CD4-positive, alpha-beta T cell treated with Interferon alpha-2 for 1 hour (primary cell): ENCODE measurements at regions not wholly inside any gene's neighbourhood (a gene's known extent, or its start where the extent isn't known, plus 50 kb on each side); places are given as distances from the start of the nearest gene placed in this dataset.
A peak's percentile ranks its signal among the peaks of the same experiment; 100 is the strongest.
"Not testable (repeated sequence)": the region's sequence is repeated elsewhere in the genome, so short reads cannot be mapped to it uniquely, and the experiment has no call there.

ENCODE experiments used
- DNase-seq, 2 donors: peaks; one replicate each; pipeline ENCODE4 v3.0.0-alpha.2; 2020 to 2022

- DNase-seq = no peak
Measured at GRCh38 chr1:193929374-193930033, 743.1 kb upstream of the B3GALT2 start.

- peak in 1 of 2 donors; percentile 7 for DNase-seq
Measured at GRCh38 chr1:193927550-193927949, 741.1 kb upstream of the B3GALT2 start.

GRCh38 chr1:193926956-193927355 is 740.5 kb upstream of the B3GALT2 start:
- DNase-seq = no peak

GRCh38 chr1:193919827-193920226 is 733.4 kb upstream of the B3GALT2 start:
- DNase-seq = no peak

- no peak for DNase-seq
Measured at GRCh38 chr1:193916452-193916851, 730.0 kb upstream of the B3GALT2 start.

- DNase-seq = no peak
Measured at GRCh38 chr1:193914871-193915270, 728.5 kb upstream of the B3GALT2 start.

- no peak for DNase-seq
Measured at GRCh38 chr1:193909406-193910082, 723.1 kb upstream of the B3GALT2 start.

GRCh38 chr1:193905288-193906085 is 719.1 kb upstream of the B3GALT2 start:
- DNase-seq = no peak

GRCh38 chr1:193891788-193892187 is 705.4 kb upstream of the B3GALT2 start:
- no peak for DNase-seq

- no peak for DNase-seq
Measured at GRCh38 chr1:193890935-193891334, 704.5 kb upstream of the B3GALT2 start.

GRCh38 chr1:193884848-193885558 is 698.6 kb upstream of the B3GALT2 start:
- no peak for DNase-seq

GRCh38 chr1:193877920-193878319 is 691.5 kb upstream of the B3GALT2 start:
- DNase-seq = not testable (repeated sequence)

GRCh38 chr1:193868425-193868824 is 682.0 kb upstream of the B3GALT2 start:
- DNase-seq = no peak

GRCh38 chr1:193856261-193856660 is 669.8 kb upstream of the B3GALT2 start:
- no peak for DNase-seq

- no peak for DNase-seq
Measured at GRCh38 chr1:193850745-193851144, 664.3 kb upstream of the B3GALT2 start.

- no peak for DNase-seq
Measured at GRCh38 chr1:193846876-193847604, 660.6 kb upstream of the B3GALT2 start.

GRCh38 chr1:193846411-193846810 is 660.0 kb upstream of the B3GALT2 start:
- no peak for DNase-seq

- DNase-seq = no peak
Measured at GRCh38 chr1:193841857-193842256, 655.4 kb upstream of the B3GALT2 start.

GRCh38 chr1:193831465-193831864 is 645.1 kb upstream of the B3GALT2 start:
- DNase-seq = no peak

GRCh38 chr1:193827516-193827915 is 641.1 kb upstream of the B3GALT2 start:
- DNase-seq = no peak

GRCh38 chr1:193819376-193819775 is 633.0 kb upstream of the B3GALT2 start:
- no peak for DNase-seq

- DNase-seq = no peak
Measured at GRCh38 chr1:193807208-193807607, 620.8 kb upstream of the B3GALT2 start.
